A673 (cell line): ENCODE measurements at regions not wholly inside any gene's neighbourhood (a gene's known extent, or its start where the extent isn't known, plus 50 kb on each side); places are given as distances from the start of the nearest gene placed in this dataset.

ENCODE experiments used
- CTCF ChIP-seq: fragments of 300-800, 200-600 bp; sonication (generic); conservative IDR thresholded peaks from 2 replicates; pipeline ENCODE4 v1.5.1; 2017; ENCODE audit warnings: low read depth, mild to moderate bottlenecking, antibody characterized with exemption, low read length, moderate library complexity, mixed read lengths
- EZH2 ChIP-seq: fragments of 200-600 bp; sonication (generic); IDR thresholded peaks from 2 replicates; pipeline ENCODE4 v1.6.1; 2017; ENCODE audit warnings: borderline replicate concordance, low read depth, mild to moderate bottlenecking, mixed read lengths, antibody characterized with exemption, low read length; ENCODE audit not compliant: poor library complexity, severe bottlenecking

- TF ChIP-seq CTCF, result no peak
- TF ChIP-seq EZH2, result no peak
These were observed 211.8 kb downstream of the TBC1D2B start for GRCh38 chr15:77865701-77866100.
